ENCODE measurements at regions not wholly inside any gene's neighbourhood (a gene's known extent, or its start where the extent isn't known, plus 50 kb on each side); places are given as distances from the start of the nearest gene placed in this dataset.

DNA sequence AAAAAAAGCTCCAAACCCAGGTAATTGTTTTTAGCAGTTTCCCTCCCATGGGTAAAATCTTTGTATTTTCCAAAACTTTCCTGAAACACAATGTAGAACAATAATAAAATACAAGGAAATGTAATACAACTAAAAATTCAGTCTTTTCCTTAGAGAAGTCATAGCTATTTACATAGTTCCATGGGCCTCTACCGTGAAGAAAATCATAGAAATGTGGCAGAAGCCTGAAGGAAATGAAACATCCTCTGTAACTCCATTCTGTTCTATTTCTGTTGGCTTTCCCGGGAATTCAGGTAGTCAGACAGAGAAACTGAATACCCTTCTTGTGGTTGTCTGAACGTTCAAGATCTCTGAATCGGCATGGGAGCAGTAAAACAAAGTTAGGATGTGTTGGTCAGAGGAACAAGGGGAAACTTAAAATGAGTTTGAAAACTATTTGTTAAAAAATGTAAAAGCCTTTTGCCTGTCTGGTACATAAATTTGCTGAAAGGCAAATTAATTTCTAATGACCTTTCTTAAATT, 202.4 kb upstream of the ZNF608 start:
- TF ChIP-seq, protein P1, sequence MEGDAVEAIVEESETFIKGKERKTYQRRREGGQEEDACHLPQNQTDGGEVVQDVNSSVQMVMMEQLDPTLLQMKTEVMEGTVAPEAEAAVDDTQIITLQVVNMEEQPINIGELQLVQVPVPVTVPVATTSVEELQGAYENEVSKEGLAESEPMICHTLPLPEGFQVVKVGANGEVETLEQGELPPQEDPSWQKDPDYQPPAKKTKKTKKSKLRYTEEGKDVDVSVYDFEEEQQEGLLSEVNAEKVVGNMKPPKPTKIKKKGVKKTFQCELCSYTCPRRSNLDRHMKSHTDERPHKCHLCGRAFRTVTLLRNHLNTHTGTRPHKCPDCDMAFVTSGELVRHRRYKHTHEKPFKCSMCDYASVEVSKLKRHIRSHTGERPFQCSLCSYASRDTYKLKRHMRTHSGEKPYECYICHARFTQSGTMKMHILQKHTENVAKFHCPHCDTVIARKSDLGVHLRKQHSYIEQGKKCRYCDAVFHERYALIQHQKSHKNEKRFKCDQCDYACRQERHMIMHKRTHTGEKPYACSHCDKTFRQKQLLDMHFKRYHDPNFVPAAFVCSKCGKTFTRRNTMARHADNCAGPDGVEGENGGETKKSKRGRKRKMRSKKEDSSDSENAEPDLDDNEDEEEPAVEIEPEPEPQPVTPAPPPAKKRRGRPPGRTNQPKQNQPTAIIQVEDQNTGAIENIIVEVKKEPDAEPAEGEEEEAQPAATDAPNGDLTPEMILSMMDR (IDR thresholded peaks at IDR 0.05; ENCODE audit: control insufficient read depth, extremely low read depth, insufficient read depth), result no peak
- DNase-seq (ENCODE audit: low read depth), result no peak

DNA sequence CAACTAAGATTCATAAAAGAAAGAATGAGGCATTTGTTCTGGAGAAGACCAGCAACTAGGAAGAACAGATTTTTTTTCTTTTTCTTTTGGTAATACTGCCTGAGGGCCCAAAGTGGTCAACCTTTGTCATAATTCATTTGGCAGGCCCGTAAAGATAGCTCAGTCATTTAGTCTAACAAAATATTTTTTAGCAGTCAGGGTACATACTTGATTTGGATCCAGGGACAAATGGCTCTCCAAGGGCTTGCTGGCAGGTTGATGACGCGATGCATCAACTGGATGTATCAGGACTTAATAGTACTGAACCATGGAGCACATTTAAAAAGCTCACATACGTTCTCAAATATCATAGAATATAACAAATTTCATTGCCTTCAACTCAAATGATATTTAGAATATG, 203.4 kb upstream of the ZNF608 start:
- DNase-seq (ENCODE audit: low read depth), result no peak
- TF ChIP-seq, protein P1 (IDR thresholded peaks at IDR 0.05; ENCODE audit: control insufficient read depth, extremely low read depth, insufficient read depth), result no peak
- H3K4me3 ChIP-seq (ENCODE audit: low read depth, low read length), result no peak overlapping the region

More for the DNA sequence above, 202.4 kb upstream of the ZNF608 start:
- H3K4me3 ChIP-seq (ENCODE audit: low read depth, low read length), result no peak overlapping the region

DNA sequence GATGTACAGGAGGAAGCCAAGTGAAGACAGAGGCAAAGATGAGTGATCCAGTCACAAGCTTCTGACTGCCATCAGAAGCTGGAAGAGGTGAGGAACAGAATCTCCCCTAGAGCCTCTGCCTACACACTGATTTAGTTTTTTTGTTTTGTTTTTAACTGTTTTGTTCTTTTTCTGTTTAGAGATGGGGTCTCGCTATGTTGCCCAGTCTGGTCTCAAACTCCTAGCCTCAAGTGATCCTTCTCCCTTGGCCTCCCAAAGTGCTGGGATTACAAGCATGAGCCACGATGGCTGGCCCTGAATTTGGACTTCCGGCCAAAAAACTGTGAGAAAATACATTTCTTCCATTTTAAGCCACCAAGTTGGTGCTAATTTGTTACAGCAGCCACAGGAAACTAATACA, 204.7 kb upstream of the ZNF608 start:
- TF ChIP-seq, protein P1 (IDR thresholded peaks at IDR 0.05; ENCODE audit: control insufficient read depth, extremely low read depth, insufficient read depth), result no peak
- DNase-seq (ENCODE audit: low read depth), result no peak
- no peak overlapping the region for H3K4me3 ChIP-seq (ENCODE audit: low read depth, low read length)

DNA sequence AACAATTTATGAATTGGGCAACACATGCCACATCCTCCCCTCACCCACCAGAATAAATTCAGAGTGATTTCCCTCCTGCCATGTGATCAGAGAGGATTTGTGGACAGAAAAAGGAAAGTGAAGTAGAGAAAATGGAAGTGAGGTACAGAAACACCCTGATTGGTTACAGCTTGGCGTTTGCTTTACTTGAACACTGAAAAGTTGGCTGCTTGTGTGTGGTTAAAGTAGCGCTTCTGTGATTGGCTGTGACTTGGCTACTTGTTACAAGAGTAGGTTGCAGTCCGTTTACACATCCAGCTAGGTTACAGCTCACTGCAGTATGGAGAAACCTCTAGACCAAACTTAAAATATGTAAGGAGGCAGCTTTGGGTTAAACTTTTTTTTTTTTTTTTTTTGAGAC, 205.2 kb upstream of the ZNF608 start:
- no peak for DNase-seq (ENCODE audit: low read depth)
- TF ChIP-seq, protein P1 (IDR thresholded peaks at IDR 0.05; ENCODE audit: control insufficient read depth, extremely low read depth, insufficient read depth), result no peak
- H3K4me3 ChIP-seq (ENCODE audit: low read depth, low read length), result no peak overlapping the region

DNA sequence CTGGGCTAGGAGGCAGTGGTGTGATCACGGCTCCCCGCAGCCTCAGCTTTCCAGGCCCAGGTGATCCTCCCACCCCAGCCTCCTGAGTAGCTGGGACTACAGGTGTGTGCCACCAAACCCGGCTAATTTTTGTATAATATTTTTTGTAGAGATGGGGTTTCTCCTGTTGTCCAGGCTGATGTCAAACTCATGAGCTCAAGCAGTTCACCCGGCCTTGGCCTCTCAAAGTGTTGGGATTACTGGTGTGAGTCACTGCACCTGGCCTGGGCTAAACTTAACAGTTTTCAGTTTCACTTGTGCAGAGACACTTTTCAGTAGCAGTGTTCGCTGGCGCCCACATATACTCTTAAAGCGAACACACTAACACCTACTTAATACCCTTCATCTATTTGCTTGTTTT, 205.6 kb upstream of the ZNF608 start:
- TF ChIP-seq, protein P1 (IDR thresholded peaks at IDR 0.05; ENCODE audit: control insufficient read depth, extremely low read depth, insufficient read depth), result no peak
- no peak for DNase-seq (ENCODE audit: low read depth)
- no peak overlapping the region for H3K4me3 ChIP-seq (ENCODE audit: low read depth, low read length)

DNA sequence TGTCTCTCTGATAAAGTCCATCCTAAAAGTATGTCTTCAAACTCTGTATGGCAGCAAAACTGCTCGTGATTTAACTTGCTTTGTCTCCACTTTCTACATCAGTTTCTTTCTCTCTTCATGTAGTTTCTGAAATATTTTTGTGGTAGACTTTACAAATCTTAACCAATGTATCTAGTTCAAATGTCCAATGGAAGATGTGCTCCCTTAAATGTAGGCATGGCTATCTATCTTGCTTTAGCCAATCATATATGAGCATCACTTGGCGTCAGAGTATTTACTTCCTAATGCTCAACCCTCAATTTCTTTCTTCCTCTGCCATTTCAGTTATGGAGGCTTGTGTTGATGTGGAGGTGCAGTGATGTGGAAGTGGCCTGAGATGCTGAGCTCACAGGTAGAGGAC, 206.1 kb upstream of the ZNF608 start:
- H3K4me3 ChIP-seq (ENCODE audit: low read depth, low read length), result no peak overlapping the region
- TF ChIP-seq, protein P1 (IDR thresholded peaks at IDR 0.05; ENCODE audit: control insufficient read depth, extremely low read depth, insufficient read depth), result no peak
- DNase-seq (ENCODE audit: low read depth), result no peak

DNA sequence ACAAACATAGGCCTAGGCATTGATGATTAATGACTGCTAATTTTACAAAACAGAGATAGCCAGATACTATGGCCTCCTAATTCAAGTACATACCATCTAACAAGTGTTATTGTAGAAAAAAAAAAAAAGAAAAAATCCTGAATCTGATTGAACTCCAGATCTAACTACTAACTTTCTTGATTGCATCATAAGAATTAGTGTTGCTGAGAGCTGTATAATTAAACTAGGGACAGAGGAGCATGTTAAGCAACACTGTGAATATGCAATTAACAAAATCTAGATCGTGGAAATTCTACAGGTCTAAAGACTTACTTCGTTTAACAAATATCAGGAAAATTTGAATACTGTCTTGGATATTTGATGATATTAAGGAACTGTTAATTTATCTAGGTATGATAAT, 208.3 kb upstream of the ZNF608 start:
- no peak for DNase-seq (ENCODE audit: low read depth)
- TF ChIP-seq, protein P1 (IDR thresholded peaks at IDR 0.05; ENCODE audit: control insufficient read depth, extremely low read depth, insufficient read depth), result no peak
- no peak overlapping the region for H3K4me3 ChIP-seq (ENCODE audit: low read depth, low read length)

Measured in LNCaP clone FGC (cell line).